C4-2B (cell line): ENCODE measurements at regions not wholly inside any gene's neighbourhood (a gene's known extent, or its start where the extent isn't known, plus 50 kb on each side); places are given as distances from the start of the nearest gene placed in this dataset.

ENCODE experiments used
- H3K27ac ChIP-seq: fragments of 450-650 bp; 2 replicates; pipeline ENCODE4 v1.5.1; 2017
- CTCF ChIP-seq: fragments of 450-650 bp; conservative IDR thresholded peaks from 2 replicates; pipeline ENCODE4 v1.5.1; 2017; ENCODE audit warnings: mild to moderate bottlenecking
- ZFX ChIP-seq: fragments of 450-650 bp; IDR thresholded peaks from 2 replicates; pipeline ENCODE4 v1.6.1; 2017

GRCh38 chr10:124316326-124316725 is 102.4 kb downstream of the OAT start:
- H3K27ac ChIP-seq, result no peak overlapping the region
- no peak for TF ChIP-seq CTCF
- TF ChIP-seq ZFX, result no peak

GRCh38 chr10:124315591-124316270 is 103.0 kb downstream of the OAT start:
- TF ChIP-seq ZFX (no peak), CTCF (no peak)
- no peak overlapping the region for H3K27ac ChIP-seq

GRCh38 chr10:124313374-124313773 is 105.3 kb downstream of the OAT start:
- H3K27ac ChIP-seq, result no peak overlapping the region
- no peak for TF ChIP-seq ZFX
- TF ChIP-seq CTCF, result no peak

GRCh38 chr10:124308811-124309210 is 109.9 kb downstream of the OAT start:
- TF ChIP-seq CTCF, result no peak
- TF ChIP-seq ZFX, result no peak
- H3K27ac ChIP-seq, result no peak overlapping the region

- no peak for TF ChIP-seq CTCF
- no peak for TF ChIP-seq ZFX
- H3K27ac ChIP-seq, result no peak overlapping the region
These were observed 110.6 kb downstream of the OAT start for GRCh38 chr10:124308056-124308645.

- TF ChIP-seq CTCF (no peak), ZFX (no peak)
- no peak overlapping the region for H3K27ac ChIP-seq
These were observed 111.1 kb downstream of the OAT start for GRCh38 chr10:124307591-124307990.

GRCh38 chr10:124306922-124307371 is 111.8 kb downstream of the OAT start:
- TF ChIP-seq ZFX (no peak), CTCF (no peak)
- no peak overlapping the region for H3K27ac ChIP-seq
